NCI-H2107 treated with DMSO at 0.1 percent for 48 hours (cell line): ENCODE measurements at regions not wholly inside any gene's neighbourhood (a gene's known extent, or its start where the extent isn't known, plus 50 kb on each side); places are given as distances from the start of the nearest gene placed in this dataset.
"Not testable (repeated sequence)": the region's sequence is repeated elsewhere in the genome, so short reads cannot be mapped to it uniquely, and the experiment has no call there.

Experiments
- DNase-seq: peaks from one replicate; lab custom pipeline; 2025; ENCODE audit not compliant: unreplicated experiment; lab: John Stamatoyannopoulos, UW

DNA sequence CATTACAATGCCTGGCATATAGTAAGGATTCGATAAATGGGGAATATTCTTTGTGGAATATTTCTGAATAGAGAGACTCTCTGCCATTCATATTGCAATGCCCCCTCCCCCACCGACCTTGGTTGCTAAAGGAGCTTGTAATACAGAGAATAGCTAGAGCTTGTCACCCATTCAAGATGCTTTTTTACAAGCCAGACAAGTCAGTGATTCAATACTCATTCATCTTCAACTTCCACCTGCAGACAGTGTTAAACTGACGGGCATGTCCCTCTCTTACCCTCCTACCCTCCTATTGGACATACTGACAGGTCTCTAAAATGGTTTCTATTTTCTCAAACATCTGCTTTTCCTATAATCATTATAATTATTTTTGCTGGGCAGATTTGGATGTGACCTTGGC, 257.4 kb downstream of the KCNJ2 start:
- DNase-seq = no peak

DNA sequence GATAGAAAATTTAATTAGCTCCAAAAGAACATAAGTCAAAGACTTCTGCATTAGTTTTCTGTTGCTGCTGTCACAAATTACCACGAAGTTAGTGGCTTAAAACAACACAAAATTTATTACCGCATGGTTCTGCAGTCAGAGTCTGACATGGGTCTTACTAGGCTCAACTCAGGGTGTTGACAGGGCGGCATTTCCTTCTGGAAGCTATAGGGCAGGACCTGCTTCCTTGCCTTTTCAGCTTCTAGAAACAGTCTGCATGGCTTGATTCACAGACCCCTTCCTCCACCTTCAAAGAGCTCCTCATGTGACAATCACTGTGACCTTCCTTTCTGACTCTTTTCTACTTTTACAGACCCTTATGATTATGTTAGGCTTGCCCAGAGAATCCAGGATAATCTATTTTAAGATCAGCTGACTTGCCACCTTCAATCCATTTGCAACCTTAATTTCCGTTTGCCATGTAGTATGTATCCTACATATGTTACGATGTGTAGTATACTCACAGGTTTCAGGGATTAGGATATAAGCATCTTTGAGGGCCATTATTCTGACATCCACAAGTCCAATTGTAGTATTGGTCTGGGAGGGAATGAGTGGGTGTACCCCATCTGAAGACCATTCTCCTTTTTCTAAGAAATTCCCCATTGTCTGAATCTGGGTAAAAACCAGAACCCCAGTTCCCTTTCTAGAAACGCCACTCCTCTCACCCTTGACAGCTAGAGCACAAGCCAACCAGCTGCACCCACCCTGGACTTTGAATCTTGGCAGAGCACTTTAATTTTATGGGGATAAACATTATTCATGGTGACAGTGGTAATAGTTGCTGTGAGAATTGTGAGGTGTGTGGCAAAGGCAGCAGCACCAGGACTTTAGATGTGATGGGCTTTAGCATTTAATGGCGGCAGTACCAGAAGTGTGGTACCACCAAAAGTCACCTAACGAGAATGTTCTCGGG, 265.5 kb downstream of the KCNJ2 start:
- no peak for DNase-seq

DNA sequence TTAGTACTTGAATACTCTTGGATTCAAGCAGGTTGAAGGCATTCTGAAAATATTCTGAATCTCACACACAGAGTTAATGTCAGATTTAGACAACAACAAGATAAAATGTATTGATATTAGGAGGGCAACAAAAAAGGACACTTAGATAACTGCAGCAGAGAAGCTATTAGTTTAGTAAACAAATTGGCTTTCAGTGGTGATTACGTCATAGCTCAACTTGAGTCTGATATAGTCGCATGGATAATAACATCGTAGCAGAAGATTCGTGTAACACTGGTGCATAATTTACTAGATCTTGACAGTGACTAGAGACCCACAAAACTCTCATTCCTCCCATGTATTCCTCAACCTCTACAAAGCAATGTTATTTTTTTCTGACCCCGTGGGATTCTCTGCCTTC, 268.3 kb downstream of the KCNJ2 start:
- no peak for DNase-seq

DNA sequence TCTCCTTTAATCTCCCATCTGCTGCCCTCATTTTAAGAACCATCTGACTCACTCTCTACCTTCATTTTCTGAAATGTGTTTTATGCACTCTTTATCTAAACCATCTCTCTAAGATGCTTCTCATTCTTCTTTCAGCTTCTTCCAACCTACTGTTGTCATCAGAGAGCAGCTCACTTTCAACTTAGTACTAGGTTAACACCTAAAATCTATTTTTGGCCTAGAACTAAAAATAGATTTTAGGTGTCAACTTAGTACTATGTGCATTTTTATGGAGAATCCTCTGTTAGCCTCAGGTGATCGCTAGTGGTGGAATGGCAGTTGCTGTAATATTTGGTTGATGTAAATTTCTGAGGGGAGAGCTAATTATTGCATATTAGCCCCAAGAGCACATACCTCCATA, 277.1 kb downstream of the KCNJ2 start:
- DNase-seq = no peak

DNA sequence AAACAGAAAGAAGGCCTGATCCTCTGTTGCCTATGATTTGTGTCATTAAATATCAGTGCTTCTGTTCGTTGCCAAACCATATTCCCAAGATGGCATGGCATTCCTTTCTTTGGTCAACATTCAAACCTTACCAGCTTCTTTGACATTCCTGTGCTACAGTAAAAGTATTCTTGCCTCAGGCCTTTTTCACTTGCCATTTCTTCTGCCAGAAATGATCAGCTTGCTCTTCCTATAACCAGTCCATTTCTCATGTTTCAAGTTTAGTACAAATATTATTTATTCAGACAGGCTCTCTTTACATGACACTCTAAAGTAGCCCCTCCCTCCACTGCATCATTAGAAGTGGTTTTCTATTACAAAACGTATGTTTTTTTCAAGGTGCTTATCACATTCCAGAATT, 278.3 kb downstream of the KCNJ2 start:
- DNase-seq = no peak

DNA sequence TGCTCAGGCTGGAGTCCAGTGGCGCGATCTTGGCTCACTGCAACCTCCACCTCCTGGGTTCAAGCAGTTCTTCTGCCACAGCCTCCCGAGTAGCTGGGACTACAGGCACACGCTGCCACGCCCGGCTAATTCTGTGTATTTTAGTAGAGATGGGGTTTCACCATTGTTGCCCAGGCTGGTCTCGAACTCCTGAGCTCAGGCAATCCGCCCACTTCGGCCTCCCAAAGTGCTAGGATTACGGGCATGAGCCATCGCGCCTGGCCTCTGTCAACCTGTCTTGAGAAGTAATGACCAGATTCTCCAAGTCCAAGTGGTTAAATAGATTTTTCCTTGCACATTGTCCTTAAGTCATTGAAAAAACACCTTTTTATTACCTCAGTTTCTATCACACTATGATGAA, 283.7 kb downstream of the KCNJ2 start:
- DNase-seq = not testable (repeated sequence)

DNA sequence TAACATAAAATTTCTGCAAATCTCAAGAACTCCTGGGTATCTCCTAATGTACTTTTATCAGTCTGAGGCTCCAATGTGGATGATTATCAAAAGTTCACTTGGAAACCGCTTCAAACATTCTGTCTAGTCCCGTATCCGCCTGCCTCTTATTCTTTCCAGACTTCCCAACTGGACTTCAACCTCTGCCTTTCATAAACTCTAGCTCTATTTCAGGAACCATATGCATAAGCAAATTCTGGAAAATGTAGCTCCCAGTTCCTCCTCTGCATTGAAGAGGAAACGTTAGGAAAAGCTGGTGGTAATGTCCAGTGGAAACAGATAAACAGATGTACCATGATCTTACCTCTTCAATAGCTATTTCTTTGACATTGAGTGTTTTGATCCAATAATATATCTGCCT, 285.0 kb downstream of the KCNJ2 start:
- DNase-seq = no peak

DNA sequence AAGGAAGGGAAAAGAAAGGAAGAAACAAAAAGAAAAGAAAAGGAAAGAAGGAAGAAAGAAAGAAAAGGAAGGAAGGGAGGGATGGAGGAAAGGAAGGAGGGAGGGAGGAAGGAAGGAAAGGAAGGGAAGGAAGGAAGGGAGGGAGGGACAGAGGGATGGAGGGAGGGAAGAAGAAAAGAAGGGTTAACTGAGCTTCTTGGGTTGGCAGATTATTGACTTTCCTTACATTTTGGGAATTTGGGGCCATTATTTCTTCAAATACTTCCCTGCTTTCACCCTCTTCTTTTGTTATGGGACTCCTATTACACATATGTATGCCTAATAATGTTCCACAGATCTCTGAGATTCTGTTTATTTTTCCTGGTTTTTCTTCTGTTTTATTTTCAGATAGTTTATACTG, 285.6 kb downstream of the KCNJ2 start:
- DNase-seq = no peak

DNA sequence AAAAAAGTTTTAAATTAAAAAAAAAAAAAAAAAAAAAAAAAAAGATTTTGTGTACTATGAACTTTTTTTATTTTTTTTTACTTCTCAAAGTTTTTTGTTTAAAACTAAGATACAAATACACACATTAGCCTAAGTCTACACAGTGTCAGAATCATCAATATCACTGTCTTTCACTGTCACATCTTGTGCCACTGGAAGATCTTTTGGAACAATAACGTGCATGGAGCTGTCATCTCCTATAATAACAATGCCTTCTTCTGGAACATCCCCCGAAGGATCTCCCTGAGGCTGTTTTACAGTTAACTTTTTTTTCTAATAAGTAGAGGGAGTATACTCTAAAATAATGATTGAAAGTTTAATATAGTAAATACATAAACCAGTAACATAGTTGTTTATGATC, 295.7 kb downstream of the KCNJ2 start:
- DNase-seq = no peak

DNA sequence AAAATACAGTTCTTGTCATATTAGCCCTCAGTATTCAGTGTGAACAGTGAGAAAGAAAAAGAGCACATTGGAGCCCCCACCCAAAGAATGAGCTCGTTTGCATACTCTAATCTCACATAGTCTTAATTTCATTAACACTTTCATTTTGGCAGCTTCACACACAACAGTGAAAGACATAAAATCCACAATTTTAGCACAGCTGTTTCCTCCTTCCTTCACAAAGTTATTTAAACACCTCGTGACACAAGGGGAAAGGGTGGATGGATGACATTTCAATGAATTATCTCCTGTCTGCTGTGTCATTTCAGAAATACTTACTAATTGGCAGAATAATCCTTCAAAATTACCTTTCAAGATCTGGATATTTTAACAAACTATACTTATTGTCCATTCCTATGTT, 299.3 kb downstream of the KCNJ2 start:
- no peak for DNase-seq

DNA sequence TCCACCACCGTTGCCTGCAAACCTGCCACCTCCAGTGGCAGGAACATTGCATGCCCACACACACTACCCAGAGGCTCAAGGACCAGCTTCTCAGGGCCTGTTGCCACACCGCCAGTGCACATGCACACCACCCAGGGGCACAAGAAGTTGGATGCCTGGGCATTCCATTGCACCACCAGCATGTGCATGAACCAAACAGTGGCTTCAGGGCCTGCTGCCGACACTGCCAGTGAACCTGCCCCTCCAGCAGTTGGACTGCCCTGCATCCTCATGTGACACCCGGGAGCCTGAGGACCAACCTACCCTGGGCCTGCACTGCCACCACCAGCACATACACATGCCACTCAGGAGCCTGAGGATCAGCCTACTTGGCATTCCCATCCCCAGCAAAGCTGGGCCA, 303.7 kb downstream of the KCNJ2 start:
- no peak for DNase-seq

DNA sequence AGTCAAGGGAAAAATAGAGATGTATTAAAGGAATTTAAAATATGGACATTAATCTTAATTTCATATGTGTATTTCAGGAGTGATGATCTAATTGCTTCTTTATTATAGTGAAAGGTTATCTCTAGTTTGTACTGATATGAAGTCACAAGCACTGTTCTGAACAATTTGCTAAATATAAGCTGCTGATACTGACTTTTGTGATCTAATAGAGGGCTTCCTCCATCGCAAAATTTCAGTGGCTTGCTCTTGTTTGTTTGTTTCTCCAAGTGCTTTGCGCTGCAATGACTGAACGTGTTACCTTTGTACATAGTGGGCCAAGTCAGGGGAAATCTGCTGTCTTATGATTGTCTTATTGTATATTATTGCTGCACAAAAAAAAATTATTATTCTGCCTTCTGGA, 307.0 kb downstream of the KCNJ2 start:
- no peak for DNase-seq

DNA sequence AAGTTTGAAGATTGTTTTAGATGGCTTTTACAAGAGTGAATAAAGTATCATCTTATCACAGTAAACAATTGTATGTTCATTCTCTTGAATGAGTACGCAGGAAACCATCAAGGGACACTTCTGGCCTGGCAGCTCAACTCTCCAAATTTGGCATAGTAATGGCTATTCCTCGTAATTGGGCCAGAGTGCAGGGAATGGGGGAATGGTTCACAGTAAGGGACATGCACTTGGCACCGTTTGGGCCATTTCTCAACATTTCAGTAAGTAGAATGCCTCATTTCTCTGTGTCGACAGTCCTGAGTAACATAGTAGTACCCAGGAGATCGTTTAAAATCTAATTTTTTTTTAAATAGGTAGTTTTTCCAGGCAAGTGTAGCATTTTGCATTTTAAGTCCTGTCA, 309.6 kb downstream of the KCNJ2 start:
- DNase-seq = no peak

DNA sequence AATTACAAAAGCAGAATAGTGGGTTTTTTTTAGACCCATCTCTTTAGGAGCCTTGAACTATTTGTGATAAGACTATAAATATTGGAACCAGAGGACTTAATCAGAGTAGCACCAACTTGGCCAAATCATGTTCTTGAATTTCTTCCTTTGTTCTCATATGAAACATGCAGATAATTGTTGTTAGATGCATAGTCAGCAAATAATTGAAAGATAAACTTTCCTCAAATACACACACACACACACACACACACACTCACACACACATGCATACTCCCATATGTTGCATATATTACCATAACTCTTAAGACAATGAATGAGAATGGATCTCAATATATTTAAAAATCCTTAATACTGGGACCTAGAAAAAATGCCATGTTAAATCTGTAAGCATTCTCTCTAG, 310.4 kb downstream of the KCNJ2 start:
- DNase-seq = no peak

DNA sequence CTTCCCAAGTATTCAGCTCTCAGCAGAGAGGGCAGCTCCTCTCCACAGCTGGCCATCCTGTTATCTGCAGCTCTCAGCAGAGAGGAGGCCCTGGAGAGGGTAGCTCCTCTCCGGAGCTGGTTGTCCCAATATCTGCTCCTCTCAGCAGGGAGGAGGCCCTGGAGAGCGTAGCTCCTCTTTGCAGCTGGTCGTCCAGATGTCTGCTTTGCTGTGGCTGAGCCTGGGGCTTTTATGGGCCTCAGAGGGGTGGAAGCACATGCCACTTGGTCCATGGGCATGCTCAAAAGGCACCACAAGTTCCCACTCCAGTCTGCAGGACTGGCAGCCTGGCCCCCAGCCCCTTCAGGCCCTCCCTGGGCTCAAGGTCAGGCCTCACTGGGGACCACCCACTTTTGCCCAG, 314.3 kb downstream of the KCNJ2 start:
- no peak for DNase-seq

DNA sequence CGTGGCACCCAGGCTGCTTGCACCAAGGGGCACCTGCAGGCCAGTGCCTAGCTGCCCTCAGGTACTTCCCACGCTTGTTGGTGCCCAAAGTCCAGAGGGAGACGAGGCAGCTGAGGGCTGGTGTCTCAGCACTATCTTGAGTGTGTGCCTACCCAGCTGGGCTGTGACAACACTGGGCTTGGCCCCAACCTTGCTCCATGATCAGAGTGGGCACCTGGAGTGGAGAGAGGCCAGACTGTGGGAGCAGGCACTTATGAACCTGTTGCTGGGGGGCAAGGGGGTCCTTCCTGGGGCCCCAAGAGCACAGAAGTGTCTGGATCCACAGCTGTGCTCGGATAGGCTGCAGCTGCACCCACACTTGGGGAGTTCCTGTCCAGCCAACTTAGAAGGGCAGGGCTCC, 314.7 kb downstream of the KCNJ2 start:
- no peak for DNase-seq

DNA sequence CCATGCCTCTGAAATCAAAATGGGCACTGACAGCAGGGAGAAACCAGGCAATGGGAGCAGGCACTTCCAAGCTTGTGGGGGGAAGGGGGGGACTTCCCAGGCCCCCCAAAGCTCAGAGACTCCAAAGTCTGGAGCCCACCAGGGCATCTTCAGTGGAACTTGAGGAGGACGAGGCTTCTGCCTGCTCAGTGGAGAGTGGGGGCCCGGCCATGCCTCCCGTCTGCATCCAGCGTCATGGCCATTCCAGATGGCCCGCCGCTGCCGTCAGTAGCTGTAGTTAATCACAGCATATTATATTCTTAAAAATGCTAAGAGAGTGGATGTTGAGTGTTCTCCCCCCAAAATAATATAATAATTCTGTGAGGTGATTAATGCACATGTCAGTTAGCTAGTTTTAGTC, 315.2 kb downstream of the KCNJ2 start:
- no peak for DNase-seq

DNA sequence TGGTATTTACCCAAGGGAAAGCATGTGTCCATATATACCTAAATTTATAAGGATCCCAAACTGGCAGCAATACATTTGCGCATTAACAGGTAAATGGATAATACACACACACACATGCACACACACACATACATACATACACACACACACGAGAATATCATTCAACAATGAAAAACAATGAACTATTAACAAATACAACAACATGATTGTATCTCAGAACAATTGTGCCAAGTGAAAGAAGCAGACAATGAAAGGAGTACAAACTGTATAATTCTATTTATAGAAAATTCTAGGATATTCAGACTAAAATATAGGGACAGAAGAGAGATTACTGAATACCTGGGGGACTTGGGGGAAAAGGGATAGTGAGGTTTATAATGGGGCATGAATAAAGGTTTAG, 323.0 kb downstream of the KCNJ2 start:
- DNase-seq = no peak

DNA sequence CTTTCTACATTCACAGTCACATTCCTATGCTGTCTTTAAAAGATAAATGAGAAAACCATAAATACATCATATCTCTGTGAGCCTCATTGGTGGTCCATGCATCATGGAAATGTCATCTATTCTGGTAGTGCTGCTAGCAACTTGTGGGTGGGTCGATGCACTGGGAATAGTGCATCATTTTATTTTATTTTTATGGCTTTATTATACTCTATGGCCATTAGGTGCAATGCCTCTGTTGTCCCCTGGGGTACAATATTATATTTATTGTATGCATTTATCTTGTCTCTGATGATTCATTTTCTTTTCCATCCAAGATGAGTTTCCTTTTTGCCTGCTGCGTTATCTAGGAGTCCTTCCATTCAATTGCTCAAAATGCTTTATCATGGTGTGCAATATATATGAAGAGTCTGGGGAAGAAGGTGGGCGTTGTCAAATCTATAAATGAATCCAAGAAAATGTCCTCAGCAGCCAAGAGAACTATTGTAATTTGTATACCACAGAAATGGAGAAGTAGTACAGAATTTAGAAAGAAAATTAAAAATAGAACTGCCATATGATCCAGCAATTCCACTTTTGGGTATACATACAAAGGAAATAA, 324.0 kb downstream of the KCNJ2 start:
- no peak for DNase-seq

DNA sequence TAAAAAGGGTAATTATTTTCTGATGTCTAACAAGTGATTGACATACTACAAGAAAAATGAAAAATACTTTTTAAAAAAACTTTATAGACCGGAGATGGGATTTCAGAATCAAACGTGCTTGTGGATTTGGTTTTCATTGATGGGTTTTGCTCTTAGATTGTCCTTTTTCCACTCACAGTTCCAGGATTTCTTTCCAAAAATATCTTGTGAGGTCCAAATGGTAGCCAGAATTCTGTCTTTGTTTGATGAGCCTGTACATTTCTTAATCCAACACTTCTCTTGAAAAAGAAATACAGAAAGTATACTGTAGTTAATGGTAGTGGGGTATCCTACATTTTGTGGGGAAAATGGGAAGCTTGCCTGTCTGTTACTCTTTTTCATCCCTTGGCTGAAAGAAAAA, 329.3 kb downstream of the KCNJ2 start:
- DNase-seq = no peak

DNA sequence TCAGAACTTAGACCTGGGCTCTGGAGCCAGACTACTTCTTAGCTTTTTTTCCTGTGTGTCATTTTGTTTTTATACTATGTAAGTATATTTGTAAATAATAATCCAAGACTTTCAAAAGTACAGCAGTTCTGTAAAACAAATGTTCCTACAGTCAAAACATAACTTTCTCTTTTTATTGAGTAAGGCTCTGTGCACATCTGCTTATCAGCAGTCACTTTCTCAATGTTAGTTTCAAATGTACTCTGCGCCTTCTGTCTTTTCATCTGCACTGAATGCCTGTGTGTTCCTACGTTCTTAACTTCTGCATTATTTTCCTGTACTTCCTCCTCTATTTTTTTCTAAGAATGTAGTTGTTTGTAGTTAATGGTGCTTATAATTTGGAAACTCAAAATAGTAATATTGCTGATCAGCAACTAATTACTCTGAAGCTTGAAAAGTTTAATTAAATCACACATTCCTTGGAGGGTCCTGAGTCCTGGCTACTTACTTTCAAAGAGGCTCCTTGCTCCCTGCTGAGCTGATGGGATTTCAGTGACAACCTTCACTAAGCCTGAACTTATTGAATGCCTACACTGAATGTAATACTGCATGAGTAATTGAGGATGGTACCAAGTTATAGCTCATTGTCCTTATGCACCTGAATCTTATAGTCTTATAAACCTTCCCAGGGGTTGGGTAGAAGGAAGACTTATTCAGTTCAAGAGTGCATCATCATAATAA, 329.9 kb downstream of the KCNJ2 start:
- no peak for DNase-seq

DNA sequence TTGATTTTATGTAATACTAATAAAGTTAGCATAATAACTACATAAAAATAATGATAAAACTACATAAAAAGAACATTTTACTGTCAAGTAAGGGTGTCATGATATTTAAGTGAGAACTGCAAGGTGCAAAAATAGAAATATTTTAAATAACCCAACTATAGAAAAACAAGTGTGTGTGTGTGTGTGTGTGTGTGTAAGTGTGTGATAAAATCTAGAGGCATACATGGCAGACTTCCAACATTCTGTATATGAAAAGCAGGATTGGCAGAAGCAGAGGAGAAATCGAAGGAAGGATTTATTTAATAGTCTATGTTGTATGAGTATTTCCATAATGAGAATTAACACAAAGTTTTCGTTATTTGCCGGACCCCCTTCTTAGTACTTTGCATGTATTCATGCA, 334.1 kb downstream of the KCNJ2 start:
- DNase-seq = no peak
